CD8-positive, alpha-beta memory T cell (primary cell): ENCODE measurements at regions not wholly inside any gene's neighbourhood (a gene's known extent, or its start where the extent isn't known, plus 50 kb on each side); places are given as distances from the start of the nearest gene placed in this dataset.
A peak's percentile ranks its signal among the peaks of the same experiment; 100 is the strongest.
"Not testable (repeated sequence)": the region's sequence is repeated elsewhere in the genome, so short reads cannot be mapped to it uniquely, and the experiment has no call there.

ENCODE experiments used
- CTCF ChIA-PET: fragments of 350-600 bp; sonication (Branson Sonifier 250); formaldehyde crosslinking; loops from one replicate; lab custom pipeline; 2021; ENCODE audit warnings: antibody characterized with exemption; lab: Charles Lee
- POLR2A ChIA-PET: fragments of 350-600 bp; sonication (Branson Sonifier 250); formaldehyde crosslinking; loops from one replicate; lab custom pipeline; 2021; ENCODE audit warnings: antibody characterized with exemption; lab: Charles Lee
- DNase-seq, 5 donors: peaks; one replicate each; pipeline versions ENCODE4 v3.0.0 to v3.0.0-alpha.2; 2020 to 2022; ENCODE audit warnings: mixed read lengths in 1 of 5
- H3K27ac ChIP-seq: one replicate; pipeline ENCODE4 v1.7.0; 2013; ENCODE audit warnings: low read depth, mild to moderate bottlenecking, low read length, moderate library complexity
- H3K27me3 ChIP-seq: 2 replicates; pipeline ENCODE4 v1.7.0; 2013; ENCODE audit warnings: low read length, mild to moderate bottlenecking; ENCODE audit not compliant: insufficient read depth, poor library complexity, severe bottlenecking
- H3K36me3 ChIP-seq: 2 replicates; pipeline ENCODE4 v1.7.0; 2013; ENCODE audit warnings: mild to moderate bottlenecking, low read length, moderate library complexity; ENCODE audit not compliant: insufficient read depth
- H3K4me1 ChIP-seq: 2 replicates; pipeline ENCODE4 v1.7.0; 2013; ENCODE audit warnings: mild to moderate bottlenecking, low read length, moderate library complexity; ENCODE audit not compliant: insufficient read depth
- H3K4me3 ChIP-seq: 2 replicates; pipeline ENCODE4 v1.7.0; 2013; ENCODE audit warnings: mild to moderate bottlenecking, low read length
- H3K9me3 ChIP-seq: 2 replicates; pipeline ENCODE4 v1.7.0; 2013; ENCODE audit warnings: mild to moderate bottlenecking, low read length
- H3K27ac Mint-ChIP-seq, 8 donors: one replicate each; pipeline ENCODE4 v1.8.0; 2020 to 2021; ENCODE audit warnings: mixed read lengths in 8 of 8, mild to moderate bottlenecking in 6 of 8, inconsistent platforms in 3 of 8, moderate library complexity in 3 of 8
- H3K27me3 Mint-ChIP-seq, 2 donors: one replicate each; pipeline ENCODE4 v1.8.0; 2020 to 2021; ENCODE audit warnings: mixed read lengths in 2 of 2, mild to moderate bottlenecking in 1 of 2, moderate library complexity in 1 of 2
- H3K36me3 Mint-ChIP-seq, 3 donors: one replicate each; pipeline ENCODE4 v1.8.0; 2020 to 2021; ENCODE audit warnings: mixed read lengths in 3 of 3, inconsistent platforms in 1 of 3, mild to moderate bottlenecking in 1 of 3
- H3K4me1 Mint-ChIP-seq, 3 donors: one replicate each; pipeline ENCODE4 v1.8.0; 2020 to 2021; ENCODE audit warnings: mixed read lengths in 3 of 3, inconsistent platforms in 1 of 3, mild to moderate bottlenecking in 1 of 3
- H3K4me3 Mint-ChIP-seq, 7 donors: one replicate each; pipeline ENCODE4 v1.8.0; 2020 to 2021; ENCODE audit warnings: mixed read lengths in 7 of 7, mild to moderate bottlenecking in 6 of 7, moderate library complexity in 4 of 7, inconsistent platforms in 2 of 7
- H3K9me3 Mint-ChIP-seq, 5 donors: one replicate each; pipeline ENCODE4 v1.8.0; 2020 to 2022; ENCODE audit warnings: mixed read lengths in 5 of 5, mild to moderate bottlenecking in 3 of 5, moderate library complexity in 2 of 5, inconsistent platforms in 1 of 5

DNA sequence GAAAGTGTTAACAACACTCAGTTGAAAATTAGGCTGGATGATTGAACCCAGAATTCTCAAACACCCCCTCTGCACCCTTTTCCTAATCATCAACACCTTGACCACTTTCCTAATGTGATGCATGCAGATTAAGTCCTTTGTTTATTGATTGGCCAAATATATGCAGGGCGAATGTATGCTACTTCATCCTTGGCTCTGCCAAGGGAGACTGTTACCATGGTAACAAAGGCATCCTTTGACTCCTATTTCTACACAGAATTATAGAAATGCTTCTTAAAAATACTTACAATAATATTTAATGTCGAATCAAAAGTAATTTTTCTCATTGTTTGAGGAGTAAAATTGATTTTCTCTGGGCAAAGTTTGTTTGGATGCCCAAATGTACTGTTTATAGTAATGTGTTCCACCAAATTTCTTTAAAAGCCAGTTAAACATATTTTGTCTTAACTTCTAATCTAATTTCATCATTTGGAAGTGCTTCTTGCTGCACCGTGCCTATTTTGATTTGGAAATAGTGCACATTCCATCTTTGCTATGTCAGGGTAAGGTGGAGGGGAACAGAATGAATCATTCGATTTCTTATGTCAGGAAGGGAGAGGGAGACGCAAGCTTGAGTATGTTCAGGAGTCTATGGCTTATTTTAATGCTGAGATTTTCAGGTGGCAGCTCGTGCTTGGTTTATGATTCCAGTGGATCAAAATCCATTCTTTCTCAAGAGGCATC is 1384.3 kb upstream of the WWC1 start:
- H3K27me3 Mint-ChIP-seq: no peaks in the 10 kb centered on the region
- Histone ChIP-seq H3K27me3 (no peaks in the 10 kb centered on the region), H3K4me3 (no peak overlapping the region), H3K9me3 (no peaks in the 10 kb centered on the region), H3K36me3 (no peaks in the 10 kb centered on the region), H3K4me1 (no peaks in the 10 kb centered on the region), H3K27ac (no peak overlapping the region)
- CTCF ChIA-PET: no interaction called here
- no peaks in the 10 kb centered on the region for H3K36me3 Mint-ChIP-seq
- no peak overlapping the region for H3K4me3 Mint-ChIP-seq
- no peak for DNase-seq
- no peak overlapping the region for H3K27ac Mint-ChIP-seq
- H3K9me3 Mint-ChIP-seq: peaks cover 2 to 14% (median 7%) of the 10 kb centered on the region in 5 donors
- H3K4me1 Mint-ChIP-seq: no peaks in the 10 kb centered on the region
- POLR2A ChIA-PET: no interaction called here

DNA sequence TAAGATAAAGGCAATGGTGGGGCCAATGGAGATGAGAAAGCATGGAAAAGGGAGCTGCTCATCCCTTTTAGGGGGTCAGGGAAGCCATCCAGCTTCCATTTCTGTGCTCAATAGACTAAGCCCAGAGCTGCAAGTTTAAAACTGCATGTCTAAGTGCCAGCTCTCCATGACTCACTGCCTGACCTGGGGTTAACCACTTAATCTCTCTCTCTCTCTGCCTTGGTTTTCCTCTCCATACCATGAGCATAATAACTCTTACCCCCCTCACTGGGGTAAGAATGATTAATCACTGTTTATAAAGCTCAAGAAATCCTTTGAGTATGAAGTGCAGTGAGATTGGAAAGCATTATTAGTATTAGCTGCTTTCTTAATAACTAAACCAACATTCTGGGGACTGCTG is 1382.4 kb upstream of the WWC1 start:
- H3K4me3 Mint-ChIP-seq: no peak overlapping the region
- CTCF ChIA-PET: no interaction called here
- peak overlapping the region in 1 of 8 donors; percentile 76 for H3K27ac Mint-ChIP-seq
- no peaks in the 10 kb centered on the region for H3K27me3 Mint-ChIP-seq
- DNase-seq: no peak
- H3K9me3 Mint-ChIP-seq: peaks cover under 1 to 14% (median 5%) of the 10 kb centered on the region in 5 donors
- no peaks in the 10 kb centered on the region for H3K36me3 ChIP-seq
- H3K4me1 ChIP-seq: no peaks in the 10 kb centered on the region
- H3K27me3 ChIP-seq: no peaks in the 10 kb centered on the region
- H3K36me3 Mint-ChIP-seq: no peaks in the 10 kb centered on the region
- H3K4me1 Mint-ChIP-seq: no peaks in the 10 kb centered on the region
- no peaks in the 10 kb centered on the region for H3K9me3 ChIP-seq
- H3K4me3 ChIP-seq: no peak overlapping the region
- POLR2A ChIA-PET: no interaction called here
- H3K27ac ChIP-seq: no peak overlapping the region

DNA sequence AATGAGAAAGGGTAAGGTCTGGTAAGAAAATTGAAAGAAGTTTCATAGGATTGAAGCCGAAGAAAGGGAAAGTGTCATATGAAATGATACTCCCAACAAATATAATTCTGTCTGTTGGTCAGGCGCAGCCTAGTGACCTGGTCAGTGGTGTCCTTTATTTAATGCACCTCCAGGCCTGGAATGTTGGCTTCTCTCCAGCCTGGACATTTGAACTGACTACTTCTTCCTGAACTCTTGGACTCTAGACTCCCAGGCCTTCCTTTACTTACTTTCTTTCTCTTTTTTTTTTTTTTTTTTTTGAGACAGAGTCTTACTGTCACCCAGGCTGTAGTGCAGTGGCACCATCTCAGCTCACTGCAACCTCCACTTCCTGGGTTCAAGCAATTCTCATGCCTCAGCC is 1381.5 kb upstream of the WWC1 start:
- Mint-ChIP-seq H3K9me3 (peaks cover 0 to 11% (median 5%) of the 10 kb centered on the region in 5 donors), H3K4me3 (no peak overlapping the region), H3K27ac (no peak overlapping the region), H3K27me3 (no peaks in the 10 kb centered on the region), H3K36me3 (no peaks in the 10 kb centered on the region), H3K4me1 (no peaks in the 10 kb centered on the region)
- H3K9me3 ChIP-seq: no peaks in the 10 kb centered on the region
- no peaks in the 10 kb centered on the region for H3K4me1 ChIP-seq
- ChIA-PET CTCF (no interaction called here), POLR2A (no interaction called here)
- H3K27me3 ChIP-seq: no peaks in the 10 kb centered on the region
- DNase-seq: no peak
- no peaks in the 10 kb centered on the region for H3K36me3 ChIP-seq
- H3K27ac ChIP-seq: no peak overlapping the region
- no peak overlapping the region for H3K4me3 ChIP-seq

- no peaks in the 10 kb centered on the region for H3K27me3 ChIP-seq
- Mint-ChIP-seq H3K27ac (no peak overlapping the region), H3K4me3 (no peak overlapping the region), H3K4me1 (no peaks in the 10 kb centered on the region), H3K27me3 (no peaks in the 10 kb centered on the region), H3K36me3 (no peaks in the 10 kb centered on the region), H3K9me3 (peaks cover 0 to 11% (median 5%) of the 10 kb centered on the region in 5 donors)
- H3K36me3 ChIP-seq: no peaks in the 10 kb centered on the region
- no peaks in the 10 kb centered on the region for H3K9me3 ChIP-seq
- no peak overlapping the region for H3K4me3 ChIP-seq
- DNase-seq: no peak
- CTCF ChIA-PET: no interaction called here
- H3K27ac ChIP-seq: no peak overlapping the region
- no peaks in the 10 kb centered on the region for H3K4me1 ChIP-seq
- POLR2A ChIA-PET: no interaction called here
Measured at GRCh38 chr5:166910995-166911394, 1380.5 kb upstream of the WWC1 start.

GRCh38 chr5:166916021-166916420 is 1375.4 kb upstream of the WWC1 start:
- Mint-ChIP-seq H3K36me3 (no peaks in the 10 kb centered on the region), H3K27me3 (no peaks in the 10 kb centered on the region), H3K9me3 (peaks cover 2 to 11% (median 3%) of the 10 kb centered on the region in 5 donors), H3K4me1 (no peaks in the 10 kb centered on the region), H3K27ac (no peak overlapping the region), H3K4me3 (no peak overlapping the region)
- no peak for DNase-seq
- CTCF ChIA-PET: no interaction called here
- Histone ChIP-seq H3K27me3 (no peaks in the 10 kb centered on the region), H3K4me3 (no peak overlapping the region), H3K36me3 (no peaks in the 10 kb centered on the region), H3K9me3 (no peaks in the 10 kb centered on the region), H3K4me1 (no peaks in the 10 kb centered on the region), H3K27ac (no peak overlapping the region)
- POLR2A ChIA-PET: no interaction called here

- Mint-ChIP-seq H3K4me1 (no peaks in the 10 kb centered on the region), H3K36me3 (no peaks in the 10 kb centered on the region), H3K9me3 (peaks cover 8 to 30% (median 19%) of the 10 kb centered on the region in 5 donors), H3K27me3 (no peaks in the 10 kb centered on the region), H3K4me3 (no peak overlapping the region), H3K27ac (no peak overlapping the region)
- no peak overlapping the region for H3K4me3 ChIP-seq
- H3K27me3 ChIP-seq: no peaks in the 10 kb centered on the region
- no peaks in the 10 kb centered on the region for H3K4me1 ChIP-seq
- CTCF ChIA-PET: no interaction called here
- no peak for DNase-seq
- no peaks in the 10 kb centered on the region for H3K9me3 ChIP-seq
- POLR2A ChIA-PET: no interaction called here
- H3K36me3 ChIP-seq: no peaks in the 10 kb centered on the region
- H3K27ac ChIP-seq: no peak overlapping the region
Measured at GRCh38 chr5:166926138-166926537, 1365.3 kb upstream of the WWC1 start.

GRCh38 chr5:166926806-166927475 is 1364.5 kb upstream of the WWC1 start:
- POLR2A ChIA-PET, H3K4me3 ChIP-seq, H3K36me3 Mint-ChIP-seq, H3K36me3 ChIP-seq, H3K27ac Mint-ChIP-seq, H3K27ac ChIP-seq, H3K4me1 ChIP-seq, H3K9me3 ChIP-seq, H3K27me3 ChIP-seq, H3K4me1 Mint-ChIP-seq, H3K4me3 Mint-ChIP-seq, DNase-seq, H3K27me3 Mint-ChIP-seq, CTCF ChIA-PET: not testable (repeated sequence)
- peaks cover 11 to 30% (median 17%) of the 10 kb centered on the region in 5 donors for H3K9me3 Mint-ChIP-seq

- Histone ChIP-seq H3K9me3 (no peaks in the 10 kb centered on the region), H3K36me3 (no peaks in the 10 kb centered on the region), H3K27ac (no peak overlapping the region), H3K4me1 (no peaks in the 10 kb centered on the region), H3K27me3 (no peaks in the 10 kb centered on the region), H3K4me3 (no peak overlapping the region)
- no peaks in the 10 kb centered on the region for H3K4me1 Mint-ChIP-seq
- H3K27ac Mint-ChIP-seq: no peak overlapping the region
- peaks cover 4 to 18% (median 12%) of the 10 kb centered on the region in 5 donors for H3K9me3 Mint-ChIP-seq
- no peak overlapping the region for H3K4me3 Mint-ChIP-seq
- no peak for DNase-seq
- no peaks in the 10 kb centered on the region for H3K27me3 Mint-ChIP-seq
- no peaks in the 10 kb centered on the region for H3K36me3 Mint-ChIP-seq
- CTCF ChIA-PET: no interaction called here
- POLR2A ChIA-PET: no interaction called here
Measured at GRCh38 chr5:166936351-166936750, 1355.1 kb upstream of the WWC1 start.
